Nucleus accumbens (tissue), 56 donors: ENCODE measurements at regions not wholly inside any gene's neighbourhood (a gene's known extent, or its start where the extent isn't known, plus 50 kb on each side); places are given as distances from the start of the nearest gene placed in this dataset.

ENCODE experiments used
- DNase-seq, 56 donors: peaks; one replicate each; lab custom pipeline; 2025; lab: John Stamatoyannopoulos, UW

GRCh38 chr14:59085207-59085739, 103.2 kb upstream of the DAAM1 start:
- no peak for DNase-seq

GRCh38 chr14:59086241-59086882, 102.1 kb upstream of the DAAM1 start:
- DNase-seq, result no peak

- DNase-seq, result no peak
These were observed 101.2 kb upstream of the DAAM1 start for GRCh38 chr14:59087240-59087639.

- no peak for DNase-seq
These were observed 100.8 kb upstream of the DAAM1 start for GRCh38 chr14:59087711-59088110.

- no peak for DNase-seq
These were observed 97.9 kb upstream of the DAAM1 start for GRCh38 chr14:59090572-59090971.

- DNase-seq, result no peak
These were observed 97.1 kb upstream of the DAAM1 start for GRCh38 chr14:59091404-59091803.

GRCh38 chr14:59091976-59092375, 96.5 kb upstream of the DAAM1 start:
- DNase-seq, result no peak

GRCh38 chr14:59093902-59094301, 94.6 kb upstream of the DAAM1 start:
- no peak for DNase-seq

- DNase-seq, result no peak
These were observed 92.2 kb upstream of the DAAM1 start for GRCh38 chr14:59096303-59096702.

GRCh38 chr14:59097681-59098080, 90.8 kb upstream of the DAAM1 start:
- DNase-seq, result no peak

DNA sequence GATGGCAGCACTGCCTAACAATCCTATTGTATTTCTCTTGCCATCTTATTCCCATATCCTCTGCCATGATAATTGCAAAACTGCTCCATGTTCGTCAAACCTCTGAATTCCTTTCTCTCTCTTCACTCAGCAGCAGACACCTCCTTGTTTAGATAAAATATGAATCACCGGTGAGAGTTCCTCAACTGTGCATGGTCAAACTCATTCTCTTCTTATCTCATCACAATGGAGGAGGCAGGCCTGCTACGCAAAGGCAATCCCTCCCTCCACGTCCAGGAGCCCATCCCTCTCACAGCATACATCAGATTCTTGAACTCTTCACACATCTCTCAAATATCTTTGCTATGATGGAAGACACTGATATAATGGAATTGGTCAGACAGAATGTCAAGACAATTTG, 90.1 kb upstream of the DAAM1 start:
- no peak for DNase-seq

DNA sequence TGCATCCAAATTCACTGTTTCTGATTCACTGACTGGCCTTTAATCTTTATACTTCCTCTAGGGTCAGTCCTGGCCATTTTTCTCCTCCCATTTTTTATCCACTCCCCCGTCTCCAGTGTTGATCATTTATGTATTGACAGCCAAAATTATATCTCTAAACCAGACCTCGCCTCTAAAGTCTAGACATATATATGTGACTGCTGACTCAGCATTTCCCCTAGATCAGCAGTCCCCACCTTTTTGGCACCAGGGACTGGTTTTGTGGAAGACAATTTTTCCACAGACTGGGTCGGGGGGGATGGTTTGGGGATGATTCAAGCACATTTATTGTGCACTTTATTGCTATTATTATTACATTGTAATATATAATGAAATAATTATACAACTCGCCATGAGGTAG, 88.3 kb upstream of the DAAM1 start:
- DNase-seq, result no peak

DNA sequence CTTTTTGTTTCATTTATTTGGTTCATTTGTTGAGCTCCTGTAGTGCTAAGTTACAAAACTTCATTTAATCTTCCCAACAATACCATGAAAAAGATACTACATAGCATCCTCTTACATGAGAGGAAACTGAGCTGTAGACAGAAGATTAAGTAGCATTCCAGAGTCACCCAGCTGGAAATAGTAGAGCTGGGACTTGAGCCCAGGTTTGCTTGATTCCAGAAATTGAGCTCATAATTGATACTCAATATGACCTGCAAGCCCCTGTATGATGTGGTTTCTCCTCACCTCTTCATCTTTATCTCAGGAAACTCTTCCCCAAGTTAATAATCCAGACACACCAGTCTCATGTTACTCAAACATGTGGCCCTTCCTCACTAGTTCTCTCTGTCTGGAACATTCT, 87.0 kb upstream of the DAAM1 start:
- DNase-seq, result no peak

DNA sequence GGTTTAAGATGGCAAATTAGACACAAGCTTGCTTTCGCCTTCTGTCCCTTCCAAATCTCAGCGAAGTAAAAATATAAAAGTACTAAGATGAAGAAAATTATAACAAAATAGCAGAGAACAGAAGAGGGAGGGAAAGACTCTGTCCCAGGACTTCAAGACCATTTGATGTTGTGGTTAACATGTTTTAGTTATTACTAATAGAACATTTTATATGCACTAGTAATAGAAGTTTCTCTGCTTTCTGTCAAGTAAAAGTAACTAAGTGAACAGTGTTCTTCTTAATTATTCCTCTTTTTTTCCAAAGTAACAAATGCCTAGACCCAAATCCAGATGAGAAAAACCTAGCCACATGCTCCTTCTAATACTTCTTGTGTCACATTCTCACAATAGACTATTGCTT, 85.1 kb upstream of the DAAM1 start:
- no peak for DNase-seq

GRCh38 chr14:59107819-59108218, 80.6 kb upstream of the DAAM1 start:
- no peak for DNase-seq

DNA sequence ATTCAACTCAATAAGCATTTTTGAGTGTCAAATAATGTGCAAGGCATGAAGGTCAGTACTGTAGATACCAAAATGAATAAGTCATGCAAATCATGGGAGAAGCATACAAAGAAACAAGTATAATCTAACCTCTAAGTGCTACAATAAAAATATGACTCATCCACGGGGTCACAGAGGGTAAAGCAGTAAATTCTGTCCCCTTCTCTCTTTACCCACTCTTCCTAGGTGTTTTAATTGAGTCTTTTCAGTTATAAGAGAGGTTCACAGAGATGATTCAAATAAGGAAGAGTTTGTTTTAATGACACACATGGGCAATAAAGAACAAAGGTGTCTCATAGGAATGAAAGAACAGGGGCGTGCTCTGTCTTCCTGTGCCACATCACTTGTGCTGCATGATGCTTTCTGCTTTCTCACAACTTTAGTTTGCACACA, 71.5 kb upstream of the DAAM1 start:
- no peak for DNase-seq

DNA sequence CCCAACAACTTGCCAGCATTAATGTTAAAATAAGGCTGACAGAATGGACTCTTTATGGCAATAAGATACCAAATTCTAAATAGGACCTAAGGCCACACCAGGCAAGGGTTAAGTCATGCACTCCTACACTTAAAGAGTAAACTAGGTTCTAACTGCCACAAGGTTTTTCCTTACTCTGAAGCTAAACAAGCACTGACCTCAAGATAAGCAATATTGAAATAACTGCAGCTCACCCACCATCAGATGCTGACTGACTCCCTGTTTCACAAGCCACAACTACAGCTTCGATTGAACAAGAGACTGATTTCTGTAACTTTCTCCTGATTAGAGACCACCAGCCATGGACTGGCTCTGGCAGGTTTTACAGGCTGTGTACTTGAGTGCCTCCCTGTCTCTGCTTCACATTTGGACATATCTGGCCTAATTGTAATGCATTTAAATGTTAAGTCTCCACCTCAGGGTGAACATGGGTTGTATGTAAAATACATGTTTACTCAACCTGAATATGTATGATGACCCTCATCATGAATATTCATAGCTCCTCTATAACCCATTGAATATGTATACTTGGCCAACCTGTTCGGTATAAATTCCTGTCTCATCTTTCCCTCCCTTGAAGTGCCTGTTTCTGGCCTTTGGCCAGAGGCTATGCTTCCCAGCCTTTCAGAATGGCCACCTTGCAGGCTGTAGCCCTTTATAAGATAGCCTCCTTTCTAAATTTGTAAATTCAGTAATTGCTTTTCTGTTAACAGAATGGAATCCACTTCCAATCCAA, 70.5 kb upstream of the DAAM1 start:
- DNase-seq, result no peak

DNA sequence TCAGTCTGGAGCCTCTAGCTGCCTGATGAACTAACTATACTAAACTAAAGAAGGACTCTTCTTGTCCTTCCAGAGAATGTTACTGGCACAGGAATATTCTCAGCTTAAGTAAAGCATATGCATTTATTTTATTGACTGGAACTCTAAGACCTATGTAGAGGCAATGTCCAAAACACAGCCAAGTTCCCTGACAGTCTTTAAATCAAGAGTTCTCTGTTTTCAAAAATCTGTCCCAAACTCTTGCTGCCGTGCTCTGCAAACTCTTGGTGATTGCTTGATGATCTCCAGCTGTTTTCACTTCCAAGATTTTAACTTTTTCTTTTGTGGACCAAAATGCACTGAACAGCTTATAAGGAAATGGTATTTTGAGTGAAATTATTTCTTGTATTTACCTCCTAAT, 67.5 kb upstream of the DAAM1 start:
- no peak for DNase-seq

GRCh38 chr14:59123531-59123930, 64.9 kb upstream of the DAAM1 start:
- DNase-seq, result no peak

GRCh38 chr14:59123975-59124374, 64.5 kb upstream of the DAAM1 start:
- no peak for DNase-seq

DNA sequence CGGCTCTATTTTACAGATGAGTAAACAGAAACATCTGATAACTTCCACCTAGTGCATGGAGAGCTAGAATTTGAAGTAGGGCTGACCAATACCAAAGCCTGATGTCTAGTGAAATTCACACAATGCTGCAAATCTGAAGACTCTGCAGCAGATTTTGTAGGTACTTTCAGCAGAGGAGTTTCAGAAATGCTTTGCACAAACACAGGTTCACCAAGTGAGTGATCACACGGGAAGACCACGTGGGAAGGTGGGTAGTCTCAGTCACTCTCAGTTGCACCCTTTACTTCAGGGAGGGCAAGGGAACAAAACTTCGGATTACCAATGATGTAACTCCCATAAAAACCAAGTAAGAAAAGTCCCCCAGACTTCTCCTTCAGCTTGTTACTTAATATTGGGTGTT, 63.3 kb upstream of the DAAM1 start:
- DNase-seq, result no peak
